Activated CD4-positive, alpha-beta T cell treated with anti-CD3 and anti-CD28 coated beads, Interleukin-10, Interleukin-2, amounts not matched to agents 100 ng/mL and 50 ng/mL, durations not matched to agents 16 hours and 8 hours (primary cell): ENCODE measurements at regions not wholly inside any gene's neighbourhood (a gene's known extent, or its start where the extent isn't known, plus 50 kb on each side); places are given as distances from the start of the nearest gene placed in this dataset.

Experiments used
- DNase-seq: peaks from one replicate; pipeline ENCODE4 v3.0.0-alpha.2; 2020

DNA sequence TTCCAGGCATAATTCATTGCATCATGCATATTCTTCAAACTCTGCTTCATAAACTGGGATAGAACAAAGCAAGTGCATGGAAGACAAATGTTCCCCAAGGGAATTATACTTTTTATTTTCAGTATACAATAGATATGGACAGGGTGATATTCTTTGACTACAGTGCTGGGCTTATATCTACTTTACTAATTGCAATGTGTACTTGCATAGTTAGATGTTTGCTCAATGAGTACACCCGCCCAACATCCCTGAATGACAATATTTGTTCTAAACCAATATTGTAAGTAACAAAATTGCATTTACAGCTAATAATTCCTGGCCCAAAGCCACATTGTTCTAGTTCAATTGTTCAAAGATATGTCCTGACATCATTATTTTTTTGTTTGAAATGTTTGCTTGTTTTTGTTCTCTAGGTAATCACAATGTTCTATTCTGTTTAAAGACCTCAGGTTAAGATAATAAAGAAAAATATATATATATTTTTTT is 171.4 kb downstream of the PTN start:
- no peak for DNase-seq

DNA sequence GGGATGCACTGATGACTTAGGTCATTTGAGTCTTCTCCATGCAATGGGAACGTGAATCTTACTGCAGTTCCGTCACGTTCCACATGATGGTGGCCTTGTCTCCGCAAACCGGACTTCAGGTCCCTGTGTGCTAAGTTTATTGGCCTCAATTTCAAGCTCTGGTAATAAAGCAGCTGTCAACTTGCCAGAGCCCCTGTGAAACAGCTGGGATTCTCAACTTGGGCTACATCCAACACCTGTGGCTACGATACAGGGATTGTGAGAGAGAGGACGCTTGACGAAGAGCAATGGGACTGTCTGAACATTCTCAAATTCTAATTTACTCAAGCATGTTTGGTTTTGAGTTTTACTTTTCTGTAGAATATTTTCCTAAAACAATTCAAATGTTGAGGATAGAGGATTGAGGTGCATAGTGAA is 174.2 kb downstream of the PTN start:
- peak; percentile 8 for DNase-seq

DNA sequence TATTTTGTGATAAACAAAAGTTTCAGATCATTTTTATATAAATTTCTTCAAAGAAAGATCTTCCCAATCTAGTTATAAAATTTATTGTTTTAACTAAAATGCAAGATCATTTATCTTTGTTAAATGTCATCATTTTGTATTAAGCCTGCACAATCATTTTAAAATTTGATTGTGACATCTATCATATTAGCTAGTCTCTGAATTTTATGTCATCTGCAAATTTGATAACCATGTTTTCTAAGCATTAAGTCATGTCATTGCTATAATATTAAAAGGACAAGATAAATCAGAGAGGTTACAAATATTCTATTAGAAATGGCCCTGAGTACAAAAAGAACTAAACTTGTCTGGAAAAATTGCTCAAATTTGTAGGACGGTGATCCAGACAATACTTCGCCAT is 175.9 kb downstream of the PTN start:
- no peak for DNase-seq

DNA sequence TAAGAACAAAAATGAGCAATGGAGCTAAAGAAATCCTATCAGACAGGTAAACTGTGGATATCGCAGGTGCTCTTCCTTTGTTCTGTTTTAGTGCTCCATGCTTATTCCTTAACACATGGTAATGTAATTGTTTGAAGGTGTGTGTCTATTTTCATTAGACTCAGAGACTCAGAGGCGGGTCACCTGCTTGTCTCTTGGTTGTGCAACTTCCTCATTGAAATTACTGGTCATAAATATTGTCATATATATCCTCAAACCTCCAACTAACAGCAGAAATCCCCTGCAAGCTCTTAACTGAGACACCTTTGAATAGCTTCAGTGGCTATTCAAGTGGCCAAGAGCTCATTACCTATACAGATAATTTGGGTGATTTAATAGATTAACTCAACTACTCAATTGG is 177.2 kb downstream of the PTN start:
- no peak for DNase-seq

DNA sequence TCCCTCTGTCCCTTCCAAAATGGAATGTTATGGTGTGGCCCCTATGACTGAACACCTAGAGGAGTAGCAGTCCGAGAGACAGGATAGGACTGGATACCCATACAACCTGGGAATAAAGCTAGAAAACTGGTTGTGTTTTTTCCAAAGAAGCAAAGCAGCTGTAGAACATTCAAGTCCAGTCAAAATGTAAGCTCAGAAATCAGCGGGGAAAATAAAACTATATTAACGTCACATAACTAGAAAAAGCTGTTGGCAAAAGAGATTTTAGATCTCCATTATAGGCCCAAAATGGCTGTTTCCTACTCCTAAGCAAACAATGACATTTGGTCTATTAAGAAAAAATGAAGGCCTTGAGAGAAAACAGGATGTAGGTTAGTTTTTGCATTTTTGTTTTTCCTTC is 177.7 kb downstream of the PTN start:
- no peak for DNase-seq

DNA sequence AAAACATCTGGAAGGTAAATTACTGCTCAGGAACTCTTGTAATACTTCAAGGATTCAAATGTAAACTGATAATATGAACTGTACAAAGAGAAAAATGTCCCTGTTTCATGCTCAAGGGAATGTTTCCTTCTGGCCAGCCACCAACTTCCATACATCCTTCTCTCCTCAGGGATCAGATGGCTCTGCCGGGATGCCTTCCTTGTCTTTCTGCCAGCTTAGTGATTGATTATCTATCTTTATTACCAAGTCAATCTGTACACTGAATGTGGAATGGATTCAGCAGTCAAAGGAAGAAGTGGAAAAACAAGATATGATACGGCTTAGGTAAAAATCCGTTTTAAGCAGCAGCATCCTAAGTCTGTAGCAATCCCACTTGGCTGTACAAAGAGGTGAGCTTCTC is 178.3 kb downstream of the PTN start:
- DNase-seq = no peak

DNA sequence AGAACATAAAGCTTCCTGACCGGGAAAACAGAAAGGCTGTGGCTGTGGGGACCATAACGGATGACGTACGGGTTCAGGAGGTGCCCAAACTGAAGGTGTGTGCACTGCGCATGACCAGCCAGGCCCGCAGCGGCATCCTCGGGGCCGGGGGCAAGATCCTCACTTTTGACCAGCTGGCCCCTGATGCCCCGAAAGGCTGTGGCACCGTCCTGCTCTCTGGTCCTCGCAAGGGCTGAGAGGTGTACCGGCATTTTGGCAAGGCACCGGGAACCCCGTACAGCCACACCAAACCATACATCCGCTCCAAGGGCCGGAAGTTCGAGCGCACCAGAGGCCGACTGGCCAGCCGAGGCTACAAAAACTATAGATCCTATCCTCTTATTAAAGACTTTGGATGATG is 179.3 kb downstream of the PTN start:
- DNase-seq = no peak

DNA sequence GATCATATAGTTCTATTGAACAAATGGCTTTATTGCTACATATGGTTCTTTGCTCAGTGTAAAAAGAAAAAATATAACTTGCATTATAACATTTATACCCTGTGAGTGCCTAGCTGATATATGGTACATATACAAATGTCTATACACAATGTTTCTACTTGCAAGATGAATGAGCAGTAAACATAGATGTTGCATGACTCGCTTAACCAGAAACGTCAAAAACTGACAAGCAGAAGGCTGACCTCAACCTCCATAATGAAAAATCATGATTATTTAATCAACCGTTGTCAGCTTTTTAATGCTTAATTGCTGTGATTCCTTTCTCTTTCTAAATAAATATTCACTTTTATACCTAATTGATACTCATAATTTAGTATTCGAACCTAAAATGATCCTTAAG is 183.3 kb downstream of the PTN start:
- no peak for DNase-seq

DNA sequence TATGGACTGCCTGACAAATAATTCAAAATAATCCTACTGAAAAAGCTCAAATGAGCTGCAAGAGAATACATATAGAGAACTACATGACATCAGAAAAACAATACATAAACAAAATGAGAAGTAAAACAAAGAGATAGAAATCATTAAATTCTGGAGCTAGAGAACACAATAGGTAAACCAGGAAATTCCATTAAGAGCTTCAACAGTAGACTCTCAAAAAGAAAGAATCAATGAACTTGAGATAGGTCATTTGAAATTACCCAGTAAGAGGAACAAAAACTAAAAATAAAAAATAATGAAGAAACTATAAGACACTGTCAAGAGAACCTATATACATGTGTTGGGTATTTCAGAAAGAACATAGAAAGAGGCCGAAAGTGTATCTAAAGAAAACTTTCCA is 186.3 kb downstream of the PTN start:
- DNase-seq = no peak

DNA sequence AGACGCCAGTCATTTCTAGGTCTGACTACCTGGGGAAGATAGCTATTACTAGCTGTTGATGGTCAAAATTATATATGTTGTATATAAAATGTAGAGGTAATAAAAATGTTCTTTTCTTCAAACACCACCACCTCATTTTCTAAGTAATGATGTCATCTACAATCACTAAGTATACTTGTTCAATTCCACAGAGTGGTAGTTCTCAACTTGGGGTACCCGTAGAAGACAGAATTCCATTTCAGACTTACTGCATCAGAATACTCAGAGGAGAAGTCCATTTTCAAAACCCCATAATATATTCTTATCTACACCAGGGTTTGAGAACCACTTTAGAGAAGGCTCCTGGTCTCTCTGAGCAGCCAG is 191.9 kb downstream of the PTN start:
- DNase-seq = no peak

DNA sequence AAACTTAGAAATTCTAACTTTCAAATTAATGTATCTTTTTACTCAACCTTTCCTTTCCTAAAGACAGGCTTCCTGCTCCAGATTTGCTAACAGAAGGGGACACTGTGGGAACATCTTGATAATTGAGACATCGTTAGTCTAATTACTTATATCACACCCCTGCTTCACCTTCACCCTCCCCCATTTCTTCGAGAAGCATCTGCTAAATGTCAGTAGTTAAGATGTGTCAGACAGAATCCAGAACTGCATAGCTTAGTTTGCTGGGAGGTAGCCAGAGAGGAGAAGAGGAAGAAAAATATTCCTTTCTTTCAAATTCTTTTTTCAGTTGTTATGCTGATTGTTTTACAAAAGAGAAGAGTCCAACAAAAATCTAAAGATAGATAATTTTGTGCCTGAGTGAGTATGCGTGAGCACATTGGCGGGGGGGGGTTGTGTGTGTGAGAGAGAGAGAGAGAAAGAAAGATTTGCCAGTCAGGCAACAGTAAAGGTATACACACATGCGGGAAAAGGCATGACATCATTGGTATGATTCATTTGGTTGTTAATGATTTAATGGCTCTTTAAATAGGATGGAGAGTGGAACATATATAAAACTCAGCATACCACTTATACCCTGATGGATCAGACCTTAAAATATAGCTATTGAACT is 192.4 kb downstream of the PTN start:
- DNase-seq = no peak

DNA sequence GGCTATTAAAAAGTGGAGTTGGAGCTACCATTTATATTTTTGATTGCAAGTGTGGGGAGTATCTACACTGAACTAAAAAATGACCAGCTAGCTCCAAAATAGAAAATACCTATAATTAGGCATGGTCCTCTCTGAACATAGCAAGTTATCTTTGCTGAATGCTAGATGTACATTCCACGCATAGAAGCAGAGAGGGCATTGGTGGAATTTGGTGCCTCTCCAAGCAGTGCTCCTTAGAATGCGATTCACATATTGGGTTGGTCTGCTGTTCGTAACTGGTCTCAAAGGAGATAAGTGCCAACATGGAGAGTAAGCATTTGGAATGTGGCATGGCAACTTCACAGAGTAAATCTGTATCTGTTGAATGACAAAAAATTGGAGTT is 196.2 kb downstream of the PTN start:
- no peak for DNase-seq

DNA sequence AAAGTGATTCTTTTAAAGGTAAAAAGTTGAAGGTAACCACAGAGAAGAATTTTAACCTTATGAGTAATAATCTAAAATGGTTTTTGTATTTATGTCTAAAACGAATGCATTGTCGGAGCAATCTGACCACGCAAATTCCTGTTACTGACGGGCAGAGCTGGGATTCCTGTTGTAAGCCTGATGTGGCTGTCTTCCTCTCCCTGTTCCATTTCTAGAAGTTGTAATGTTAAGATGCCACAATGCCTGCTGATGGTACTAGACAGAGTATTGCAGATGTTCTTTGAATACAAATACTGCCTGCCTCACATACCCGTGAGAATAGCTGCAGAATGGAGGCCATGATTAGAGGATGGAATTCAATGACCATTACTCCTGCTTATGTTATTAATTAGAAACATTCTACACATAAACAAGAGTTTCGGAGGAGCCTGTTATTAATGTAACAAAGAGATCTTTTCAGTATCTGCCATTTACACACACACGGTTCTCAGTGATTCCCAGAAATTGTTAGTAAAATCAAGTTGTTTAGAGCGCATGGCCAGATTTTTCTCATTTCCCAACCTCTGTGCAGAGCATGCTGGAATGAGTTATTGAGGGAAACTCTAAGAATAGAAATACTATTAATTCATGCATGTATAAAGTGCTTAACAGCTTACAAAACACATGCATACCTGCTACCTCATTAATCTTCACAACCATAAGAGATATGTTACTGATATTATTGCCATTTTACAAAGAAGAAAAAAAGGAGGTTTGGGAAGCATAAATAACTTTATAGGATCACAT is 196.8 kb downstream of the PTN start:
- no peak for DNase-seq

DNA sequence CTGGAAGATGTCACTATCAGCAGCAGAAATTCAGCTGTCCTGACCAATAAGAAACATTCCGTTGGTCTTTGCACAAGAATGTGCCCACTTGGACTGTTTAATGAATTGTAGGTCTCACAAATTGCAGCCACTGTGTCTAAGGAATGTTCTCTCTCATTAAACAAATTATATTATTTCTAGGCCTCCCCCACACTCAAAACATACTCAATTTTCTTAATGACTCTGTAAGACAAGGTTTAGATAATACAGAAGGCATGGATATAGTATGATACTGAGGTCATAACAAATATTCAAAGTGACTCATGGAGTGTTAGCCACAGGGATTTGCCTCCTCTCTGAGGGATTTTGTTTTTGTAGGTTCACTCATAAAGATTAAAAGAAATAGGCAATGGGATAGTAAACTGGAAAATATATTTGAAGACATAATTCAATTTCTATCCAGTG is 197.5 kb downstream of the PTN start:
- no peak for DNase-seq

DNA sequence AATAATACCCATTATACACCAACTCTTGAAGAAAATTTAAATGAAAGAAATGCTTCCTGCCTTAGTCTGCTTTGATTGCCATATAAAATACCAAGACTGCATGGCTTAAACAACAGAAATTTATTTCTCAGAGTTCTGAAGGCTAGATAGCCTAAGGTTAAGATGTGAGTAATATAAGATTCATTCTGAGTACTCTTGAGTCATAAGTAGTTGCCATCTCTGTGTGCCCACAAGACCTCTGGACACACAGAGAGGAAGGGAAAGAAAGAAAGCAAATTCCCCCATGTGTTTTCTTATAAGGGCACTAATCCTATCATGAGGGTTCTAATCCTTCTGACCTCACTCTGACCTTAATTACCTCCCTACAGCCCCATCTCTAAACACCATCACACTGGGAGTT is 201.2 kb downstream of the PTN start:
- DNase-seq = no peak

DNA sequence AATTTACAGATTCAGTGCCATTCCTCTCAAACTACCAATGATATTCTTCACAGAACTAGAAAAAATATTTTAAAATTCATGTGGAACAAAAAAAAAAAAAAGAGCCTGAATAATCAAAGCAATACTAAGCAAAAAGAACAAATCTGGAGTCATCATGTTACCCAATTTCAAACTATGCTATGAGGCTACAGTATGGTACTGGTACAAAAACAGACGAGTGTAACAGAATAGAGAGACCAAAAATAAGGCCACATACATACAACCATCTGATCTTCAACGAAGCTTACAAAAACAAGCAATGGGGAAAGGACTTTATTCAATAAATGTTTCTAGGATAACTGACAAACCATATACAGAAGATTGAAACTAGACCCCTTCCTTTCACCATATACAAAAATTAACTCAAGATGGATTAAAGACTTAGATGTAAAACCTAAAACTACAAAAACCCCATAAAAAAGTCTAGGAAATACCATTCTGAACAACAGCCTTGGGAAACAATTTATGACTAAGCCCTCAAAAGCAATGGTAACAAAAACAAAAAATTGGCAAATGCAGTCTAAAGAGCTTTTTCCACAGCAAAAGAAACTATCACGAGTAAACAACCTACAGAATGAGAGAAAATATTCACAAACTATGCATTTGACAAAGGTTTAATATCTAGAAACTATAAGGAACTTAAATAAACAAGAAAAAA is 207.7 kb downstream of the PTN start:
- no peak for DNase-seq

DNA sequence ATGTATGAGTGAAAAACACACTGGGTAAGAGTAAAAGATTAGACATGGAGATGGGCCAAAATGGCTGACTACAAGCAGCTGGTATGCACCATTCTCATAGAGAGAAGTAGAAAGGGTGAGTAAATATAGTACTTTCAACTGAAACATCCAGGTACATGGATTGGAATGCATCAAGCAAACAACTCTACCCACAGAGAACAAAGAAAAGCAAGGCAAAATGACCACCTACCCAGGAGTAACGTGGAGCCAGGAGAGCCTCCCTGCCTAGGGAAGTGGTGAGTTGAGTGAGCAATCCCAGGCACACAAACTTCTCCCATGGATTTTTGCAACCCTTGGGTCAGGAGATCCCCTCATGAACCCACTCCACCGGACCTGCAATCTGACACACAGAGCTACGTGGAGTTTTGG is 212.8 kb downstream of the PTN start:
- DNase-seq = no peak

DNA sequence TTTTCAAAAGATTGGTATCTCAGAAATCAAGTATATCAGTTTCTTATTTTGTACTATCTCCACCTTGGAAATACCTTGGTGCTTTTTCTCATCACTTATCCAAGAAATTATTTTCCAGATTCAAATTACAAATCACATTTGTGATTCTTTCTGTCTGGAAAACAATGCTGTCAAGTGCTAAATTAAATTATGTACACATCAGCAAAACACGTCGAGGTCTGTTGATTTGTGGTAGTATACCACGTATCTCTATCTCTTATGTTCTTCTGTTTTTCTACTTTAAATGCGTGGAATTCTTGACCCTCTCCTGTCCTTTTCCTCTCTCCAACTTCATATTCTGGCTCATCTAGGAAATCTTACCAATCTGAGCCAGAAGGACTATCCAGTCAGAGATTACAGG is 214.5 kb downstream of the PTN start:
- no peak for DNase-seq

DNA sequence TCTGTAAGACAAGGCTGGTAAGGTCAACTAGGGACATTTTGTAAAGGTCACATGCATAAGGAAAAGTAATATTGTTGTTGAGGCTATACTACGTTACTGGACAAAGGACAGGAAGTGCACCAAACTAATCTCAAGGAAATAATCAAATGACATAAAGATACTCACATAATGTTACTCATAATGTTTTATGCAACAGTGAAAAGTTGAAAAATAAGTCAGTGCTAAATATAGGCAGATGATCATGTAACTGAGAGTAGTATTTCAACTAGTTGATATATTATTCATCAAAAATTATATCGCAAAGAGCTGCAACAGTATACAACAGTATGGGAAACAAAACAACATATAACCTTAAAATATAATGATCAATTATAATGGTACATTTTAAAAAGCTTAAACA is 215.7 kb downstream of the PTN start:
- DNase-seq = no peak

DNA sequence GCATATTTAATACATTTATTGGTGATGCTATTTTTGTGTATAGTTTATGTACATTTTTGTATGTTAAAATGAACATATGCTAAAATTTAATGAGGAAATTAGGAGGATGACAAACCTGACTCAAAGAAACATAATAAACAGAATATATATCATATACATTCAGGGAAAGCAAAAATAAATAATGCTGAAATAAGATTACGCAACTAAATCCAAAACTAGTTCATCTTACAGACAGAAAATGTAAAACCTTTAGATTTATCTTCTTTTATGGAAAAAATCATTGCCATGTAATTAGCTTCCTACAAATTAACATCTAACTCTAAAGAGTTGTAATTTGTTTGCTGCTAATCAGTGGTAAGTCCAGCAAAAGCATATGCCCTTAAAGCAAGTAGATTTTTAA is 216.5 kb downstream of the PTN start:
- no peak for DNase-seq

DNA sequence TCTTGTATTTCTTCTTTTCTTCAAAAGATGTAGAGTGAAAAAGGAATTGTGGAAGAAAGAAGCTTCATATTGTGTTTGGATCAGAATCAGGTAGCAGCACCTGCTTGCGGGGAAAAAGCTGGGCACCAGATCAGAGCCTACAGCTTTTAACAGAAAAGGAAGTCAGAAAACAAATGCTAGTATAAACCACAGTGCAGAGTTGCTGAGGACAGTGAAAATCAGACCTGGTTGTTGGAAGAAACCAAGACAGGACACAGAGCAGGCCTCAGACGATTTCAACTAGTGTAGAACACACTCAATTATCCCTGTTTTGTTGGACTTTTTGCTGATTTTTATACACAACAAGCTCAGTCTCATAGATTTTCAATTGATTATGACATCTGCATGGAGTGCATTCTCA is 221.4 kb downstream of the PTN start:
- no peak for DNase-seq

DNA sequence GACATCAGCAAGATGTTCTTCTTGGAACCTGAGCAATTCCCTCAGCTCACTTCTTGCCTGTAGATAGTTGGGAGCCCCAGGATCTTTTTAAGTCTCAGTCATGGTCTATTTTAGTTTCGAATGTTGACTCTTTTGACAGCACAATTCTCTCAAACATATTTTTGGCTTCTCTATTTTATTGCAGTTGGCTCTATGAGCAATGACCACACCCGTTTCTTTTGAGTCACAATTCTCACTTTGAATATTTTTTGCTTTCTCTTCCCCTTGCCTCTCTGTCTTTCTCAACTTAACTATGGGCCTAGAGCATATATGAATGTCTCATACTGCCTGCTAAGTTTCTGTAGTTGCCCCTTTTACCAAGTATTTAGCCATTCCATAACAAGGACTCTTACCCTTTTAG is 222.8 kb downstream of the PTN start:
- peak; percentile 47 for DNase-seq

DNA sequence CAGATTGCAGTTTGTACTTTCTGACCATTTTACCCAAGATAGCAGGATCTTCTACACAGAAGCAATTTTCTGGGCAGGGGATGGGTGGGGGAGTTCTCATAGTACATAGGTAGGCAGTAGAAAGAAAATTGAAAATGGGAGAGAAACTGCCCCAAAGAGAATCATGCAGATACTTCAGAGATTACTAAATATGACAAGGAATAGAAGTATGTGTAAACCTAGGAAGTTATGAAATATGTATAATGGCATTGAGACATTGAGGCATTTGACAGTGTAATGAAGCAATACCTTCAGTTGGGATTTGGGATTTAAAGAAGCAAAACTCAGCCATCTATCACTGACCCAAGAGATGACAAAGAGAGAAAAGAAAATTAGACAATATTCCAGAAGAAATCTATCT is 233.0 kb downstream of the PTN start:
- DNase-seq = no peak

DNA sequence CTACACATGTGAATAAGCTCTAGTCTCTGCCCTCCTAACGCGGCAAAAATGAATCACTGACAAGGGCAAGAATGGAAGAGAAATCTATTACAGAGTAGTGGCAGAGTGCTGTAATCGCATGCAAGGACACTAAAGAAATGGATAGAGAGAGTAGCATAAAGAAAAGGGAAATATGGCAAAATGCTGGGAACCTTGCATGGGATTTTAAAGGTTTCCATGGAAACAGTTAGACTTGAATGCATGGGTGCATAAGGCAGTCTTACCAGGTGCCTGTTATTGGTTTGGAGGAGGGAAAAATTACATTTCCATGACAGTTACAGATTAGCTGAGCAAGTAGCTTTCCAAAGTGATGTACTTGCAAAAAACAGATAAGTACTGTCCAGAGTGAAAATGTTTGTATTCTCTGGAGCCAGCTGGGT is 233.4 kb downstream of the PTN start:
- DNase-seq = no peak
